Heart left ventricle (tissue), 16 donors: ENCODE measurements at regions not wholly inside any gene's neighbourhood (a gene's known extent, or its start where the extent isn't known, plus 50 kb on each side); places are given as distances from the start of the nearest gene placed in this dataset.

Experiments used
- ATAC-seq, 4 donors: fragments of 200-7000 bp; cut with Tn5 transposase; one replicate each; pipeline ENCODE4 v1.9.1; 2020 to 2022; ENCODE audit warnings: moderate library complexity in 4 of 4, mild to moderate bottlenecking in 3 of 4, moderate number of reproducible peaks in 1 of 4
- DNase-seq, 5 donors: peaks; one replicate each; pipeline ENCODE4 v3.0.0-alpha.2; 2020
- H3K27ac ChIP-seq, 12 donors: fragments of 200-600 bp; sonication (generic) in 4 of 12; one replicate each; pipeline versions ENCODE4 v1.5.0 to v1.8.0; 2016 to 2022; ENCODE audit warnings: mild to moderate bottlenecking in 2 of 12
- H3K27me3 ChIP-seq, 9 donors: fragments of 200-600 bp; sonication (generic) in 2 of 9; one replicate each; pipeline versions ENCODE4 v1.5.1 to v1.8.0; 2016 to 2022; ENCODE audit warnings: mild to moderate bottlenecking in 3 of 9
- H3K36me3 ChIP-seq, 9 donors: fragments of 200-600 bp; sonication (generic) in 2 of 9; one replicate each; pipeline versions ENCODE4 v1.5.0 to v1.8.0; 2018 to 2022; ENCODE audit warnings: mild to moderate bottlenecking in 2 of 9
- H3K4me1 ChIP-seq, 12 donors: fragments of 200-600 bp; sonication (generic) in 4 of 12; one replicate each; pipeline versions ENCODE4 v1.5.0 to v1.8.0; 2016 to 2022; ENCODE audit warnings: mild to moderate bottlenecking in 3 of 12
- H3K4me3 ChIP-seq, 12 donors: fragments of 200-600 bp; sonication (generic) in 4 of 12; one replicate each; pipeline versions ENCODE4 v1.5.0 to v1.8.0; 2017 to 2022; ENCODE audit warnings: mild to moderate bottlenecking in 9 of 12, moderate library complexity in 4 of 12
- H3K9me3 ChIP-seq, 12 donors: fragments of 200-600 bp; sonication (generic) in 4 of 12; one replicate each; pipeline versions ENCODE4 v1.5.0 to v1.8.0; 2016 to 2022; ENCODE audit warnings: mild to moderate bottlenecking in 1 of 12
- CTCF ChIP-seq, 12 donors: fragments of 200-600 bp; sonication (generic) in 4 of 12; IDR thresholded peaks; one replicate each; pipeline versions ENCODE4 v1.5.0 to v1.8.0; 2018 to 2022; ENCODE audit warnings: antibody characterized with exemption in 12 of 12, mild to moderate bottlenecking in 5 of 12
- POLR2A ChIP-seq, 2 donors: fragments of 450-650 bp; IDR thresholded peaks; one replicate each; pipeline ENCODE4 v1.6.1; 2017; ENCODE audit warnings: antibody characterized with exemption in 2 of 2, mild to moderate bottlenecking in 2 of 2, moderate library complexity in 2 of 2
- WGBS, 4 donors: extraction: QIAGEN DNeasy Blood & Tissue Kit in 2 of 4; methylation state at CpG; one replicate each; pipeline versions ENCODE4 v1.1.5 to v1.1.7; 2013 to 2018; 5-methylcytosine and 5-hydroxymethylcytosine counted together
- intact Hi-C, 10 donors: fragments of 100-400 bp; cut with DNase I; formaldehyde crosslinking; loops; one replicate each; pipeline versions ENCODE4 v1.11.1 to v1.14.2; 2022
- donor health status: ischemic (EF 13 %, LVEDD 7.1; RV severe dilation, severe dysfunction).
- donor health status: healthy with polysubstance abuse.
- donor health status: DM: no; HTN: yes; CAD: no.
- donor health status: DM: no; HTN: no; CAD: no.
- donor health status: ischemic (EF 25% LVEDD 6.9; RV normal size, moderate dysfunction).
- donor health status: ischemic (EF 25% LVEDD 5.7; RV mildly dilated, moderate dysfunction).
- donor health status: healthy.
- donor health status: DM: yes; HTN: yes; CAD: no.
- donor health status: ischemic (EF 35%, LVEDD 5.7; RV mildly dilated, moderate dysfunction).
- donor health status: nonischemic (EF 11% LVEDD 7.7; RV severe dilation, severe dysfunction).
- donor health status: DM: yes; HTN: yes; CAD: no.
- donor health status: PGD.
- donor health status: ischemic (EF 29% LVEDD 5.4; RV normal size, mild dysfunction).
- donor health status: nonischemic (EF 23%, LVEDD 6.1; RV moderate dilation, normal function).

- no peak for TF ChIP-seq POLR2A (IDR thresholded peaks at IDR 0.05)
- TF ChIP-seq CTCF (IDR thresholded peaks at IDR 0.05) = no peak
- H3K9me3 ChIP-seq = no peaks in the 10 kb centered on the region
- no peak for DNase-seq
- no peak overlapping the region for H3K4me3 ChIP-seq
- no peak for ATAC-seq
- no peaks in the 10 kb centered on the region for H3K36me3 ChIP-seq
- no peak overlapping the region for H3K27ac ChIP-seq
- H3K27me3 ChIP-seq = no peaks in the 10 kb centered on the region
- peaks cover 0 to 5% (median 0%) of the 10 kb centered on the region in 12 donors for H3K4me1 ChIP-seq
- intact Hi-C loops = no loop called here
Observed at GRCh38 chr7:81628951-81629350, 140.9 kb downstream of the HGF start.

GRCh38 chr7:81627536-81628287 lies 142.1 kb downstream of the HGF start:
- 74 to 82% (median 79%) methylated on average over 6 of the region's 6 CpGs for WGBS, 4 donors
- Histone ChIP-seq H3K27ac (no peak overlapping the region), H3K4me1 (peaks cover 0 to 5% (median 0%) of the 10 kb centered on the region in 12 donors), H3K9me3 (no peaks in the 10 kb centered on the region), H3K27me3 (no peaks in the 10 kb centered on the region), H3K36me3 (no peaks in the 10 kb centered on the region), H3K4me3 (no peak overlapping the region)
- DNase-seq = no peak
- intact Hi-C loops = no loop called here
- ATAC-seq = no peak
- TF ChIP-seq POLR2A (IDR thresholded peaks at IDR 0.05) (no peak), CTCF (IDR thresholded peaks at IDR 0.05) (no peak)

- H3K4me1 ChIP-seq = peaks cover 0 to 5% (median 0%) of the 10 kb centered on the region in 12 donors
- no peaks in the 10 kb centered on the region for H3K36me3 ChIP-seq
- intact Hi-C loops = no loop called here
- TF ChIP-seq POLR2A (IDR thresholded peaks at IDR 0.05) (no peak), CTCF (IDR thresholded peaks at IDR 0.05) (no peak)
- no peak for DNase-seq
- no peak for ATAC-seq
- H3K4me3 ChIP-seq = no peak overlapping the region
- H3K27ac ChIP-seq = no peak overlapping the region
- H3K27me3 ChIP-seq = no peaks in the 10 kb centered on the region
- WGBS, 4 donors = 64 to 68% (median 67%) methylated on average over 1 of the region's 1 CpG
- no peaks in the 10 kb centered on the region for H3K9me3 ChIP-seq
Observed at GRCh38 chr7:81626008-81626407, 143.8 kb downstream of the HGF start.

- Histone ChIP-seq H3K27ac (peak overlapping the region in 2 of 12 donors; percentile 5 to 28), H3K36me3 (no peaks in the 10 kb centered on the region), H3K9me3 (no peaks in the 10 kb centered on the region), H3K4me3 (no peak overlapping the region), H3K4me1 (peaks cover 0 to 5% (median 0%) of the 10 kb centered on the region in 12 donors), H3K27me3 (no peaks in the 10 kb centered on the region)
- ATAC-seq (no peak), DNase-seq (no peak)
- 68 to 77% (median 74%) methylated on average over 6 of the region's 6 CpGs for WGBS, 4 donors
- intact Hi-C loops = no loop called here
- TF ChIP-seq POLR2A (IDR thresholded peaks at IDR 0.05) (no peak), CTCF (IDR thresholded peaks at IDR 0.05) (no peak)
Observed at GRCh38 chr7:81624650-81625631, 144.9 kb downstream of the HGF start.
